Type B pancreatic cell (in vitro differentiated cells): ENCODE measurements at regions not wholly inside any gene's neighbourhood (a gene's known extent, or its start where the extent isn't known, plus 50 kb on each side); places are given as distances from the start of the nearest gene placed in this dataset.

ENCODE experiments used
- DNase-seq: peaks from one replicate; pipeline ENCODE4 v3.0.0; 2021; ENCODE audit warnings: mixed read lengths; ENCODE audit not compliant: unreplicated experiment; ENCODE audit errors: extremely low spot score
- H3K27ac Mint-ChIP-seq: 2 replicates; pipeline ENCODE4 v1.8.0; 2021; ENCODE audit warnings: mild to moderate bottlenecking, mixed read lengths
- H3K27me3 Mint-ChIP-seq: 2 replicates; pipeline ENCODE4 v1.8.0; 2021; ENCODE audit warnings: mixed read lengths
- H3K36me3 Mint-ChIP-seq: 2 replicates; pipeline ENCODE4 v1.8.0; 2021; ENCODE audit warnings: mixed read lengths
- H3K4me1 Mint-ChIP-seq: one replicate; pipeline ENCODE4 v1.8.0; 2021; ENCODE audit warnings: mixed read lengths; ENCODE audit not compliant: unreplicated experiment
- H3K4me3 Mint-ChIP-seq: 2 replicates; pipeline ENCODE4 v1.8.0; 2021; ENCODE audit warnings: mild to moderate bottlenecking, mixed read lengths
- H3K9me3 Mint-ChIP-seq: 2 replicates; pipeline ENCODE4 v1.8.0; 2021; ENCODE audit warnings: mixed read lengths
- CTCF ChIP-seq: fragments of 200-600 bp; sonication (generic); conservative IDR thresholded peaks from 2 replicates; pipeline ENCODE4 v1.5.0; 2021; ENCODE audit warnings: antibody characterized with exemption, mild to moderate bottlenecking

DNA sequence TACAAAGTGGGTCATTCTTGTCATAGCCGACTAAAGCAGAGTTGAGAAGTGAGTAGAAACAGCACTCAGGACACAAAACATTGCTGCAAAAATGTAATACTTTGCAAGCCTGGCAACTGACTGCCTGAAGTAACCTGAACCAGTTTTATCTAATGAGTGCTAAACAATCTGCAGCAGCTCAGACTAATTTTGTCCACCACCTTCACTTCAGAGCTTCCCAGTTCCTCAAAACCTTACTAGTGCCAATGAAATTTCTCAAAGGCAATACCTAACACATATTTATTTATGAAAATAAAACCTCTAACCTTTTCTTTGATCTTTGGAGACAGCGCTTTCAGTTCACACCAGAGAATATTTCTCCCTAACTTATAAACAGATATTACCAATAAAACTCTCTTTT lies 56.7 kb upstream of the FKBP1C start:
- Mint-ChIP-seq H3K4me1 (no peaks in the 10 kb centered on the region), H3K9me3 (no peaks in the 10 kb centered on the region), H3K27me3 (no peaks in the 10 kb centered on the region), H3K27ac (no peak overlapping the region), H3K36me3 (no peaks in the 10 kb centered on the region), H3K4me3 (no peak overlapping the region)
- no peak for DNase-seq
- TF ChIP-seq CTCF = no peak
